Ovary (tissue), 7 donors: ENCODE measurements at regions not wholly inside any gene's neighbourhood (a gene's known extent, or its start where the extent isn't known, plus 50 kb on each side); places are given as distances from the start of the nearest gene placed in this dataset.

Experiments
- DNase-seq, 5 donors: peaks; one replicate each; pipeline ENCODE4 v3.0.0-alpha.2; 2019 to 2020
- H3K27ac ChIP-seq, 2 donors: fragments of 200-600 bp; one replicate each; pipeline versions ENCODE4 v1.5.1 to v1.8.0; 2019 to 2022
- H3K27me3 ChIP-seq: fragments of 200-600 bp; one replicate; pipeline ENCODE4 v1.8.0; 2022
- H3K36me3 ChIP-seq: fragments of 200-600 bp; sonication (generic); one replicate; pipeline ENCODE4 v1.5.1; 2019
- H3K4me1 ChIP-seq: one replicate; pipeline ENCODE4 v1.8.1; 2013; ENCODE audit warnings: mild to moderate bottlenecking, moderate library complexity; ENCODE audit not compliant: insufficient read depth
- H3K4me3 ChIP-seq: fragments of 200-600 bp; sonication (generic); one replicate; pipeline ENCODE4 v1.5.1; 2017
- H3K9me3 ChIP-seq, 2 donors: fragments of 200-600 bp in 1 of 2; sonication (generic) in 1 of 2; one replicate each; pipeline versions ENCODE4 v1.5.1 to v1.8.1; 2013 to 2019; ENCODE audit warnings: mild to moderate bottlenecking in 1 of 2, moderate library complexity in 1 of 2
- EP300 ChIP-seq: sonication (generic); formaldehyde crosslinking; IDR thresholded peaks from one replicate; pipeline ENCODE4 v1.6.1; 2017; ENCODE audit warnings: antibody characterized with exemption
- POLR2A ChIP-seq: fragments of 450-650 bp; IDR thresholded peaks from one replicate; pipeline ENCODE4 v1.6.1; 2017; ENCODE audit warnings: antibody characterized with exemption, mild to moderate bottlenecking, moderate library complexity
- WGBS, 3 donors: extraction: QIAGEN DNeasy Blood & Tissue Kit in 1 of 3; methylation state at CpG; one replicate each; pipeline versions ENCODE4 v1.1.5 to v1.1.7; 2013 to 2017; 5-methylcytosine and 5-hydroxymethylcytosine counted together
- intact Hi-C, 4 donors: fragments of 100-400 bp; cut with DNase I; formaldehyde crosslinking; loops; one replicate each; pipeline versions ENCODE4 v1.11.0 to v1.15.1; 2022 to 2023
- TF ChIP-seq, protein P1 (sequence below), 3 donors: fragments of 450-650 bp in 2 of 3; fragments of 200-600 bp in 1 of 3; IDR thresholded peaks; one replicate each; pipeline versions ENCODE4 v1.5.1 to v1.8.0; 2016 to 2022; ENCODE audit warnings: antibody characterized with exemption in 3 of 3, mild to moderate bottlenecking in 1 of 3
- donor health status: DM: no; HTN: no; CAD: no; lungs with moderate emphysema.
- donor health status: DM: no; HTN: no; CAD: no.
- donor health status: Bipolar disorder and iron deficiency.
- donor health status: DM: no; HTN: no; CAD: no.
- donor health status: DM: yes; HTN: yes; CAD: no.

DNA sequence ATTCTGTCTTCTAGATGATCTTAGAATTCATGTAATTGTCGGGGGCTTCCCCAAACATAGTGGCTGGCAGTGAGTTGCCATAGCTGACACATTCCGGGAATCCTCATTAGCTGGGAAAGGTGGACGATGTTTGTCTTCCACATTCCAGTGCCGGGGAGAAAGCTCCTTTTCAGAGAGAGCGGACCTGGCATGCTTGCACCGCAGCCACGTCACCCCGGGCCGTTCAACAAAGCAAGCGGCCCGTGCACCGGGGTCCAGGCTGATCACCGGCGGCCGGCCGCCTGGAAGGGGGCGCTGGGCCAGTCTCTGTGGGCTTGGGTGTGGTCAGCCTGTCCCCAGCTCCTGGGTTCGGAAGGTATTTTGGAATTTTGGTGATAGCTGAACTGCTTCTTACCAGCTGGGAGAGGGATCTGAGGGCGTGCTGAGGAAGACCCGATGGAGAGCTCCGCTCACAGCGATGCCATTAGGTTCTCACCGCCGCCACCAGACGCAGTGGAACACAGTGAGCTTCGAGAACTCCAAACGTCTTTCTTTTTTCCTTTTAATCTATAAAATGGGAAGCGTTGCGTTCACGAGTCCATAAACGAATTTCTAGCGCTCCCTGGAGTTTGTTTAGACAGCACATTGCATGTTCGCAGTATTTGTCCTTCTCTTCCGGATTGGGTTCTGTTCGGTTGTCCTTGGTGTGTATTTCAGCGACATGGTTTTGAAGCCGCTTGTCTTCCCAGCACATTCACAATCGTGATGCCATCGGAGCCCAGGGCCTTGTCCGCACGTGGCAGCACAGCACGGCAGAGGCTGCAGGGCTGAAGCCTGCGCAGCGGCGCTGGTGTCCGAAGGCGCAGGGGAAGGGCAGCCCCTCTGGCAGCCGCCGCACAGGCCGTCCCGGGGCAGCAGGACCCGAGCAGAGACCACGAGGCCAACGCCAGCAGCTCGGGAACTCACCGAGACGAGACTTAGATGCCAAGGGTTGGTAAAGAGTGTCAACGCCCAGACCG, 557.6 kb downstream of the QKI start:
- Histone ChIP-seq H3K27ac (no peak overlapping the region), H3K4me1 (no peaks in the 10 kb centered on the region), H3K27me3 (no peaks in the 10 kb centered on the region), H3K4me3 (no peak overlapping the region), H3K36me3 (no peaks in the 10 kb centered on the region), H3K9me3 (no peaks in the 10 kb centered on the region)
- WGBS, 3 donors: 89 to 93% (median 90%) methylated on average over 59 of the region's 59 CpGs
- DNase-seq: no peak
- no peak for TF ChIP-seq POLR2A
- TF ChIP-seq, protein P1, sequence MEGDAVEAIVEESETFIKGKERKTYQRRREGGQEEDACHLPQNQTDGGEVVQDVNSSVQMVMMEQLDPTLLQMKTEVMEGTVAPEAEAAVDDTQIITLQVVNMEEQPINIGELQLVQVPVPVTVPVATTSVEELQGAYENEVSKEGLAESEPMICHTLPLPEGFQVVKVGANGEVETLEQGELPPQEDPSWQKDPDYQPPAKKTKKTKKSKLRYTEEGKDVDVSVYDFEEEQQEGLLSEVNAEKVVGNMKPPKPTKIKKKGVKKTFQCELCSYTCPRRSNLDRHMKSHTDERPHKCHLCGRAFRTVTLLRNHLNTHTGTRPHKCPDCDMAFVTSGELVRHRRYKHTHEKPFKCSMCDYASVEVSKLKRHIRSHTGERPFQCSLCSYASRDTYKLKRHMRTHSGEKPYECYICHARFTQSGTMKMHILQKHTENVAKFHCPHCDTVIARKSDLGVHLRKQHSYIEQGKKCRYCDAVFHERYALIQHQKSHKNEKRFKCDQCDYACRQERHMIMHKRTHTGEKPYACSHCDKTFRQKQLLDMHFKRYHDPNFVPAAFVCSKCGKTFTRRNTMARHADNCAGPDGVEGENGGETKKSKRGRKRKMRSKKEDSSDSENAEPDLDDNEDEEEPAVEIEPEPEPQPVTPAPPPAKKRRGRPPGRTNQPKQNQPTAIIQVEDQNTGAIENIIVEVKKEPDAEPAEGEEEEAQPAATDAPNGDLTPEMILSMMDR (IDR thresholded peaks at IDR 0.05): no peak
- TF ChIP-seq EP300: no peak
- intact Hi-C loops: no loop called here

DNA sequence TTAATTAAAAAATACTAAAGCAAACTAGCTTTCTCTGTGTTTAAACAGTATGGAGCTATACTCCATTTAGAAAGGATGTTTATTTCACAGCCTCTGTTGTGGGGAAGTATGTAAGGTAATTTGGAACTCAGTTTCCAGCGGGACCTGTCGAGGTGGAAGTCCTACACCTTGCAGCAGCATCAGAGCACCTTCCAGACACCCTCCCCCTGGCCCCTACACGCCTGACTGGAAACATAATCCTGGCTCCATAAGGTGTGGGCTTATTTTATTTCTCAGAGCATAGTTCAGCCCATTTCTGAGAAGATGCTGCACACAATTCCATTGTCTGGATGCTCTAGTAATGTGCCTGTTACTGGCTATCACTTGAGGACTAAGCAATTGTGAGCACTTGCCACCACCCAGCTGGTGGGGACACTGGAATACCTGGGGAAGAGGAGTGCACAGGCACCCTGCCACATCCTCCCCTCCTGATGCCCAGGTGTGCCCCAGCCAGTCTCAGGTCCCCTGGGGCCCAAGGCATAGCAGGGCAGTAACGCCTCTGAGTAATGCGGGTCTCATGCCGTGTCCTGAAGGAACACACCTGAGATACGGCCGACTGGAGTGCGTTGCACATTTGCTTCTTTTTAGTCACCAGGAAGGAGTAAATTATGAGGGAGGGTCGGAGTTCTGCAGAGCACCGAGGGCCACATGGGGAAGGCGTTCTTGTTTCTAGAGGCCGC, 556.5 kb downstream of the QKI start:
- Histone ChIP-seq H3K4me1 (no peaks in the 10 kb centered on the region), H3K36me3 (no peaks in the 10 kb centered on the region), H3K27ac (no peak overlapping the region), H3K4me3 (no peak overlapping the region), H3K27me3 (no peaks in the 10 kb centered on the region), H3K9me3 (no peaks in the 10 kb centered on the region)
- intact Hi-C loops: no loop called here
- no peak for TF ChIP-seq POLR2A
- no peak for DNase-seq
- whole genome bisulfite sequencing, 3 donors: 85 to 89% (median 86%) methylated on average over 13 of the region's 13 CpGs

DNA sequence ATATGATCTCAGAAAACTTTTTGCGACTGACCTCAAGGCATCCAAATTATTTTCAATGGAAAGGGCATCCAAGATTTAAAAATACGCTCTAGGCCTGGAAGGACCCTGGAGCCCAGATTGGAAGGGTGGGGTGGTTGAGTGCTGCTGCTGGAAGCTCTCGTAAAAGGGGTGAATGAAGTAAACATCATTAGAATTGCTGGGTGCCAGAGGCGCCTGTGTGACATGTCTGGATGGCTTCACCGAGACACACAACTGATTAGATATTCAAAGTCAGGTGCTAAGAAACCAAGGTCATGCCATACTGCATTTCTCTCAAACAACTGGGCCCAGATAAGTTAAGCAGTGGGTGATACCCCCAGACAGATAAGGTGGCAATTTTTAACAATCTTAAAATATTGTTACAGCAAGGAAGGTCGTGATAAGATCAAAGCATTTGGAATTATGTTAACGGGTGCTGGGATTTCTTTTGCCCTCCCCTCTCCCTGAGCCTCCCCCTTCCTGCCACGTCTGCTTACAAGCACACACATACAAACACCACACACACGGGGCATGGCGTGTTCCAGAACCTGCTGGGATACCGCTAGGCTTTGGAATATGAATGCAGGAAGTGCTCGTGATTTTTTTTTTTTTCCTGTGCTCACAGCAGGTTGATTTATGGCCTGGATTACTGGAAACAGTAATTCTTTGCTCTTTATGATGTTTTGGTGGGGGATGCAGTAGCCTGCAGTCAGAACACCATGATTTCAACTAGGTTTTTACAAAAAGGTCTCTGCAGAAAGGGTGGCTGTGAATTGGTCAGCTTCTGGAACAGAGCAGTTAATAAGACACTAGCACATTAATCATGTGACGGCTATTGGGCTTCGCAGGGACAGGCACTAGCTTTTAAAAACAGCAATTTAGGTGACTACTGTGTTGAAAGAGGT, 551.2 kb downstream of the QKI start:
- H3K36me3 ChIP-seq: no peaks in the 10 kb centered on the region
- H3K27ac ChIP-seq: no peak overlapping the region
- intact Hi-C loops: loop anchor here in 1 of 4 donors (10.0 kb wide), 1 partner anchor 541 kb away; no protein-coding TSS in a partner anchor
- H3K4me1 ChIP-seq: no peaks in the 10 kb centered on the region
- no peaks in the 10 kb centered on the region for H3K9me3 ChIP-seq
- no peak for DNase-seq
- WGBS, 3 donors: 61 to 69% (median 62%) methylated on average over 14 of the region's 14 CpGs
- TF ChIP-seq, protein P1 (IDR thresholded peaks at IDR 0.05): no peak
- no peak for TF ChIP-seq POLR2A
- TF ChIP-seq EP300: no peak
- H3K27me3 ChIP-seq: no peaks in the 10 kb centered on the region
- H3K4me3 ChIP-seq: no peak overlapping the region

DNA sequence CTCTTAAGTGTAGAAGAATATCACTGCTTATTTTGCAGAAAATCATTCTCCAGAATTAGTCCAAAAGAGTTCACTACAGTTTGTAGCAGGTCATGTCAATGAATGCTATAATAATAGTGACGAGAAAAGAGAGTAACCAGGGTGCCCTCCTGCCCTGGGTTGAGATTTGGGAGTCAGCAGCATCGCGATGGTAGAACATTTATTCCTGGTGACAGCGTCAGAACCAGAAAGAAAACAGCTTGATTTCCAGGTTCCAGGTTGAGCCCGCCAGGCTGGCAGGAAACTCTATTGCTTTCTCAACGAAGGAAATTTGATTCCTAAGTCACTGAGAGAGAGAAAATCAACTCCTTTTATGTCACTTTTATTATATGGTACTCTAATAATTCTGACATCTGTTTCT, 550.3 kb downstream of the QKI start:
- DNase-seq: no peak
- H3K4me3 ChIP-seq: no peak overlapping the region
- H3K4me1 ChIP-seq: no peaks in the 10 kb centered on the region
- H3K36me3 ChIP-seq: no peaks in the 10 kb centered on the region
- H3K9me3 ChIP-seq: no peaks in the 10 kb centered on the region
- TF ChIP-seq POLR2A (no peak), EP300 (no peak)
- TF ChIP-seq, protein P1 (IDR thresholded peaks at IDR 0.05): no peak
- H3K27me3 ChIP-seq: no peaks in the 10 kb centered on the region
- 72 to 79% (median 77%) methylated on average over 6 of the region's 6 CpGs for WGBS, 3 donors
- no peak overlapping the region for H3K27ac ChIP-seq
- intact Hi-C loops: loop anchor here in 1 of 4 donors (10.0 kb wide), 1 partner anchor 540 kb away; no protein-coding TSS in a partner anchor
